VCaP (cell line): ENCODE measurements at regions not wholly inside any gene's neighbourhood (a gene's known extent, or its start where the extent isn't known, plus 50 kb on each side); places are given as distances from the start of the nearest gene placed in this dataset.
"Not testable (repeated sequence)": the region's sequence is repeated elsewhere in the genome, so short reads cannot be mapped to it uniquely, and the experiment has no call there.

Experiments used
- H3K27ac ChIP-seq: fragments of 450-650 bp; 2 replicates; pipeline ENCODE4 v1.5.1; 2017
- TF ChIP-seq, protein P1 (sequence below): fragments of 450-650 bp; conservative IDR thresholded peaks from 2 replicates; pipeline ENCODE4 v1.5.1; 2017; ENCODE audit warnings: mild to moderate bottlenecking, moderate library complexity

- no peak overlapping the region for H3K27ac ChIP-seq
- TF ChIP-seq, protein P1, sequence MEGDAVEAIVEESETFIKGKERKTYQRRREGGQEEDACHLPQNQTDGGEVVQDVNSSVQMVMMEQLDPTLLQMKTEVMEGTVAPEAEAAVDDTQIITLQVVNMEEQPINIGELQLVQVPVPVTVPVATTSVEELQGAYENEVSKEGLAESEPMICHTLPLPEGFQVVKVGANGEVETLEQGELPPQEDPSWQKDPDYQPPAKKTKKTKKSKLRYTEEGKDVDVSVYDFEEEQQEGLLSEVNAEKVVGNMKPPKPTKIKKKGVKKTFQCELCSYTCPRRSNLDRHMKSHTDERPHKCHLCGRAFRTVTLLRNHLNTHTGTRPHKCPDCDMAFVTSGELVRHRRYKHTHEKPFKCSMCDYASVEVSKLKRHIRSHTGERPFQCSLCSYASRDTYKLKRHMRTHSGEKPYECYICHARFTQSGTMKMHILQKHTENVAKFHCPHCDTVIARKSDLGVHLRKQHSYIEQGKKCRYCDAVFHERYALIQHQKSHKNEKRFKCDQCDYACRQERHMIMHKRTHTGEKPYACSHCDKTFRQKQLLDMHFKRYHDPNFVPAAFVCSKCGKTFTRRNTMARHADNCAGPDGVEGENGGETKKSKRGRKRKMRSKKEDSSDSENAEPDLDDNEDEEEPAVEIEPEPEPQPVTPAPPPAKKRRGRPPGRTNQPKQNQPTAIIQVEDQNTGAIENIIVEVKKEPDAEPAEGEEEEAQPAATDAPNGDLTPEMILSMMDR: no peak
Measured at GRCh38 chr6:139728876-139729427, 354.5 kb upstream of the CITED2 start.

- H3K27ac ChIP-seq: not testable (repeated sequence)
Measured at GRCh38 chr6:139726272-139726671, 351.8 kb upstream of the CITED2 start.

DNA sequence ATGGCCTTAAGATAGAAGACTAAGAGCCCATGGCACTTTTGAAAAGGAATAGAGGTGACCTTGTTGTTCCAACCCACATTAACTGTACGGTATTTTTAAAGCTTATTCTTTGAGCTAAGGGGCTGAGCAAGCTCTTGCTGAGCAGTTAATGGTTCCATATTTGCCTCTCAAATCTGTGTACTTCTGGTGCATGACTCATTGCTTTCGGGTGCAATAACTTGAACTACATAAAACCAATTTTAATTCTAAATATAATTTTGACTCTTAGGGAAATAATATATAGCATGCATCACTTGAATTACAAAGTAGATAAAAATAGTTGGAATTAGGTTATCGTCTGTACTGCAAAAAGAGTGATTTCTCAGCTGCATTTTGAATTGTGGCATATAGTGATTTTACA lies 348.1 kb upstream of the CITED2 start:
- TF ChIP-seq, protein P1: no peak
- H3K27ac ChIP-seq: no peak overlapping the region

- TF ChIP-seq, protein P1: no peak
- no peak overlapping the region for H3K27ac ChIP-seq
Measured at GRCh38 chr6:139721954-139722353, 347.5 kb upstream of the CITED2 start.

DNA sequence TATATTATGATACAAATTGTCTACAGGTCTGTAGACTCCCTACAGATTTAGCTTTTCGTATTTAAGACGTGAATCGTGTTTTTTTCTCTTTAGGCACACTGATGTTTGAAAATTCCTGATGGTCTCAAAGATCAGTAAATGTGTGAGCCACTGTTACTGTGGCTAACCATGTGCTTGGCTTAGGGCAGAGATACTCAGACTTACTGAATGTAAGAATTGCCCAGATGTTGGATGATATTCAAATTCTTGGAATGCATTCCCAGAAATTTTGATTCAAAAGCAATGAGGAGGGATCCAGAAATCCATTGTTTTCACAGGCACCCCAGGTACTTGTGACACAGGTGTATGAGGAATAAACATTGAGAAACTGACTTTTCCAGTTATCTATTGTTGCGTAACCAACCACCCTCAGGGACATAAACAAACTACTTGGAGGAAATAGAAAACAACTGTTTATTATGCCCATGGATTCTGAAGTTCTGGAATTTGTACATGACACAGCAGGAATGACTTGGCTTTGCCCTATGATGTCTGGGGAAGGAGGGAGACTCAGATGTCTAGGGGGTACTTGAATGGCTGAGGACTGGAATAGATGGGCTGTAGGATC lies 339.6 kb upstream of the CITED2 start:
- H3K27ac ChIP-seq: no peak overlapping the region
- TF ChIP-seq, protein P1: no peak

DNA sequence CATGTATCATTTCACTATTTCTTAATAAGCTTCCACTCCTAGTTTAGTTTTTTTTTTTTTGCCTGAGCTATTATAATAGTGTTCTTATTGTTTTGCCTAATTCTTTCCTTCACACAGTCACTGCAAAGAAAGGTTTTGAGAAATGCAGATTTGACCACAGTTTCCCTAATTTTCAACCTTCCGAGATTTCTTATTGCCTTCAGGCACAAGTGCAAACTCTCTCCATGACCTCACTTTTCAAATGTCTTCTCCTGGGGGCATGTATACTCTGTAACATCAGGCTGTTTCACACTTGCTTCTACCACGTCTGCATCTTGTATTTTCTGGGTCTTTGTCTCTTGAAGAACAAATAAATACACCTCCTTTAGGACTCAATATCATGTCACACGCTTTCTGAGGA lies 339.0 kb upstream of the CITED2 start:
- TF ChIP-seq, protein P1: no peak
- H3K27ac ChIP-seq: no peak overlapping the region

DNA sequence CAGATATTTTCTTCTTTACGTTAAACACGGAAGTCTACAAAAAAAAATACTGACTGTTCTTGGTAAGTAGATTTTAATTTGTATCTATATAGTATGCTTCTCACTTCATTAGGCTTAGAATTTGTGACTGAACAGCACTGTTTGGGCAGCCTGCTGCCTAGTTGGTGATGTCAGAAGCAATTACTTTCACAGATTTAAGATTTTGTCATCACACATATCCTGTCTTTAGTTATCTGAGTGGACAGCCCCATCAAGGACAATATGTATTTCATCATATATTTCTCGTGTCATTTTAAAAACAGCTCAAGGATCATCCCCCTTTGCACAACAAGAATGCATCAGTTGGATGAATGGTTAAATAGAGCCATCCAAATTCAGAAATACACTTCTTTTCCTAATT lies 338.4 kb upstream of the CITED2 start:
- TF ChIP-seq, protein P1: no peak
- no peak overlapping the region for H3K27ac ChIP-seq

GRCh38 chr6:139711804-139712585 lies 337.5 kb upstream of the CITED2 start:
- TF ChIP-seq, protein P1: no peak
- H3K27ac ChIP-seq: no peak overlapping the region
